Heart right ventricle (tissue), 16 donors: ENCODE measurements at regions not wholly inside any gene's neighbourhood (a gene's known extent, or its start where the extent isn't known, plus 50 kb on each side); places are given as distances from the start of the nearest gene placed in this dataset.

ENCODE experiments used
- ATAC-seq, 8 donors: fragments of 200-7000 bp; cut with Tn5 transposase; one replicate each; pipeline ENCODE4 v1.9.1; 2020; ENCODE audit warnings: mild to moderate bottlenecking in 8 of 8, moderate library complexity in 8 of 8, moderate number of reproducible peaks in 1 of 8
- DNase-seq, 2 donors: peaks; one replicate each; pipeline ENCODE4 v3.0.0-alpha.2; 2020
- H3K27ac ChIP-seq, 10 donors: fragments of 200-600 bp; sonication (generic) in 2 of 10; one replicate each; pipeline versions ENCODE4 v1.5.0 to v1.8.0; 2020 to 2022; ENCODE audit warnings: mild to moderate bottlenecking in 3 of 10
- H3K27me3 ChIP-seq, 7 donors: fragments of 200-600 bp; one replicate each; pipeline ENCODE4 v1.8.0; 2021 to 2022; ENCODE audit warnings: mild to moderate bottlenecking in 2 of 7
- H3K36me3 ChIP-seq, 9 donors: fragments of 200-600 bp; sonication (generic) in 1 of 9; one replicate each; pipeline versions ENCODE4 v1.5.0 to v1.8.0; 2020 to 2022; ENCODE audit warnings: mild to moderate bottlenecking in 2 of 9
- H3K4me1 ChIP-seq, 9 donors: fragments of 200-600 bp; sonication (generic) in 1 of 9; one replicate each; pipeline versions ENCODE4 v1.5.0 to v1.8.0; 2020 to 2022; ENCODE audit warnings: mild to moderate bottlenecking in 4 of 9
- H3K4me3 ChIP-seq, 10 donors: fragments of 200-600 bp; sonication (generic) in 2 of 10; one replicate each; pipeline versions ENCODE4 v1.5.0 to v1.8.0; 2020 to 2022; ENCODE audit warnings: mild to moderate bottlenecking in 7 of 10, moderate library complexity in 2 of 10
- H3K9me3 ChIP-seq, 11 donors: fragments of 200-600 bp in 10 of 11; sonication (generic) in 2 of 11; one replicate each; pipeline versions ENCODE4 v1.5.0 to v1.8.0; 2013 to 2022; ENCODE audit warnings: mild to moderate bottlenecking in 2 of 11, control low read depth in 1 of 11, moderate library complexity in 1 of 11
- WGBS, 2 donors: extraction: QIAGEN DNeasy Blood & Tissue Kit; methylation state at CpG; one replicate each; pipeline ENCODE4 v1.1.7; 2013; ENCODE audit warnings: inconsistent platforms in 1 of 2; 5-methylcytosine and 5-hydroxymethylcytosine counted together
- intact Hi-C, 10 donors: fragments of 100-400 bp; cut with DNase I; formaldehyde crosslinking; loops; one replicate each; pipeline versions ENCODE4 v1.11.1 to v1.14.2; 2022
- TF ChIP-seq, protein P1 (sequence below), 9 donors: fragments of 200-600 bp; sonication (generic) in 2 of 9; IDR thresholded peaks; one replicate each; pipeline versions ENCODE4 v1.5.0 to v1.8.0; 2021 to 2022; ENCODE audit warnings: antibody characterized with exemption in 9 of 9, mild to moderate bottlenecking in 5 of 9, moderate library complexity in 1 of 9
- donor health status: Arrhythmogenic right ventricular cardiomyopathy.
- donor health status: ischemic (EF 13 %, LVEDD 7.1; RV severe dilation, severe dysfunction).
- donor health status: healthy with polysubstance abuse.
- donor health status: DM: no; HTN: yes; CAD: no.
- donor health status: DM: no; HTN: no; CAD: no.
- donor health status: ischemic (EF 25% LVEDD 6.9; RV normal size, moderate dysfunction).
- donor health status: ischemic (EF 25% LVEDD 5.7; RV mildly dilated, moderate dysfunction).
- donor health status: healthy.
- donor health status: DM: yes; HTN: yes; CAD: no.
- donor health status: Ischemic cardiomyopathy.
- donor health status: ischemic (EF 35%, LVEDD 5.7; RV mildly dilated, moderate dysfunction).
- donor health status: nonischemic (EF 11% LVEDD 7.7; RV severe dilation, severe dysfunction).
- donor health status: DM: yes; HTN: yes; CAD: no.
- donor health status: PGD.
- donor health status: ischemic (EF 29% LVEDD 5.4; RV normal size, mild dysfunction).
- donor health status: nonischemic (EF 23%, LVEDD 6.1; RV moderate dilation, normal function).

DNA sequence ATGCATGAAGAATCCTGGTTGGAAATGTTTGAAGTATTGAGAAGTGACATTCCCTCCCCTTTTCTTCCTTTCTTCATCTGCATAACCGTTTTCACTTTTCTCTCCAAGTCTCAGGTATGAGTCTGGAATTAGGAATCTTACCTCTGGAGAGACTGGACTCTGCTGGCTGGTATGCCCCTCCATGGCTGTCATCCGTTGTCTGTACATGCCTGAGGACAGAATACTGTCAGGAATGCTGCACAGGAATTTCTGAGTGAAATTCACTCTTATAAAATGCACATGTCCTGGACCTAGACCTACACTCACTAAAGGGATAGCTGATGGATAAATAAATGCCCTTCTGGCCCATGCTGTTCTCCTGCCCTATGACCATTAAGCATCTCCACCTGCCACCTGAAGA is 179.5 kb downstream of the MSN start:
- peaks cover 0 to 41% (median 0%) of the 10 kb centered on the region in 7 donors for H3K27me3 ChIP-seq
- DNase-seq (no peak), ATAC-seq (no peak)
- H3K9me3 ChIP-seq = peaks cover 0 to 1% (median 0%) of the 10 kb centered on the region in 11 donors
- no peaks in the 10 kb centered on the region for H3K4me1 ChIP-seq
- no peaks in the 10 kb centered on the region for H3K36me3 ChIP-seq
- TF ChIP-seq, protein P1, sequence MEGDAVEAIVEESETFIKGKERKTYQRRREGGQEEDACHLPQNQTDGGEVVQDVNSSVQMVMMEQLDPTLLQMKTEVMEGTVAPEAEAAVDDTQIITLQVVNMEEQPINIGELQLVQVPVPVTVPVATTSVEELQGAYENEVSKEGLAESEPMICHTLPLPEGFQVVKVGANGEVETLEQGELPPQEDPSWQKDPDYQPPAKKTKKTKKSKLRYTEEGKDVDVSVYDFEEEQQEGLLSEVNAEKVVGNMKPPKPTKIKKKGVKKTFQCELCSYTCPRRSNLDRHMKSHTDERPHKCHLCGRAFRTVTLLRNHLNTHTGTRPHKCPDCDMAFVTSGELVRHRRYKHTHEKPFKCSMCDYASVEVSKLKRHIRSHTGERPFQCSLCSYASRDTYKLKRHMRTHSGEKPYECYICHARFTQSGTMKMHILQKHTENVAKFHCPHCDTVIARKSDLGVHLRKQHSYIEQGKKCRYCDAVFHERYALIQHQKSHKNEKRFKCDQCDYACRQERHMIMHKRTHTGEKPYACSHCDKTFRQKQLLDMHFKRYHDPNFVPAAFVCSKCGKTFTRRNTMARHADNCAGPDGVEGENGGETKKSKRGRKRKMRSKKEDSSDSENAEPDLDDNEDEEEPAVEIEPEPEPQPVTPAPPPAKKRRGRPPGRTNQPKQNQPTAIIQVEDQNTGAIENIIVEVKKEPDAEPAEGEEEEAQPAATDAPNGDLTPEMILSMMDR (IDR thresholded peaks at IDR 0.05) = no peak
- intact Hi-C loops = no loop called here
- no peak overlapping the region for H3K27ac ChIP-seq
- WGBS, 2 donors = 41 to 42% methylated on average over 2 of the region's 2 CpGs
- H3K4me3 ChIP-seq = no peak overlapping the region

DNA sequence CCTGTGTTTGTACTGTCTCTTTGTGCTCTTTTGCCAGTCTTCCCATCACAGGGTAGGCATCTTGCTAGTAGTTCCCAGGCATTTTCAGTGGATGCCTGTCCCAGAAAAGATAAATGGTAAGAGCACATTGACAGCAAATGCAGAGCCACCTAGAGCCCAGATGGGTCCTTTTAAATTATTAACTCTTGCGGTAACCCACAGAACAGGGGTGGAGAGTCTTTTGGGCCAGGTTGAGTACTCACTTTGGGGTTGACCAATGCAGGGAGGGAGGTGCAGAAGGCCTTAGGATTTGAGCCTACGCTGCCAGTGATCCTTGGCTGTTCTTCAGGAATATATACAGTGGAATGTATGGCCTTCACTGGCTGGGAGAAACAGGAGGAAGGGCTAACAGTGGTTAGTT is 173.8 kb downstream of the MSN start:
- TF ChIP-seq, protein P1 (IDR thresholded peaks at IDR 0.05) = no peak
- ATAC-seq (no peak), DNase-seq (no peak)
- H3K27me3 ChIP-seq = peaks cover 0 to 36% (median 0%) of the 10 kb centered on the region in 7 donors
- intact Hi-C loops = no loop called here
- 85 to 88% methylated on average over 2 of the region's 2 CpGs for WGBS, 2 donors
- no peaks in the 10 kb centered on the region for H3K9me3 ChIP-seq
- H3K27ac ChIP-seq = no peak overlapping the region
- H3K36me3 ChIP-seq = no peaks in the 10 kb centered on the region
- H3K4me1 ChIP-seq = no peaks in the 10 kb centered on the region
- H3K4me3 ChIP-seq = no peak overlapping the region

DNA sequence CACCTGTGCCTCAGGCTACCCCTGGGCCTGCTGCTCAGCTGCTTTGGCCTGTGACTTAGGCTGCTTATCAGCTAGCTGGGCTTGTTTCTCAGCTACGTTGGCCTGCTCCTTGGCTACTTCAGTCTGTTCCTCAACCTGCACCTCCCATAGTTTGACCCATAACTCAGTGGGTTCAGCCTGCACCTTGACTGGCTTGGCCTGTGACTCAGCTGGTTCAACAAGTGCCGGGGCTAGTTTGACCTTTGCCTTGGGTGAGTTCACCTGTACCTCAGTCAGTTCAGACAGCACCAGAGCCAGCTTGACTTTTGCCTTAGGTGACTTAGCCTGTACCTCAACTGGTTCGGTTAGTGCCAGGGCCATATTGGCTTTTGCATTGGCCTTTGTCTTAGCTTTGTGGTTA is 171.2 kb downstream of the MSN start:
- intact Hi-C loops = no loop called here
- Histone ChIP-seq H3K4me1 (no peaks in the 10 kb centered on the region), H3K36me3 (no peaks in the 10 kb centered on the region), H3K27ac (no peak overlapping the region), H3K4me3 (no peak overlapping the region), H3K9me3 (no peaks in the 10 kb centered on the region), H3K27me3 (peaks cover 0 to 17% (median 0%) of the 10 kb centered on the region in 7 donors)
- DNase-seq (no peak), ATAC-seq (no peak)
- TF ChIP-seq, protein P1 (IDR thresholded peaks at IDR 0.05) = no peak
- whole genome bisulfite sequencing, 2 donors = 81 to 96% methylated on average over 3 of the region's 3 CpGs

DNA sequence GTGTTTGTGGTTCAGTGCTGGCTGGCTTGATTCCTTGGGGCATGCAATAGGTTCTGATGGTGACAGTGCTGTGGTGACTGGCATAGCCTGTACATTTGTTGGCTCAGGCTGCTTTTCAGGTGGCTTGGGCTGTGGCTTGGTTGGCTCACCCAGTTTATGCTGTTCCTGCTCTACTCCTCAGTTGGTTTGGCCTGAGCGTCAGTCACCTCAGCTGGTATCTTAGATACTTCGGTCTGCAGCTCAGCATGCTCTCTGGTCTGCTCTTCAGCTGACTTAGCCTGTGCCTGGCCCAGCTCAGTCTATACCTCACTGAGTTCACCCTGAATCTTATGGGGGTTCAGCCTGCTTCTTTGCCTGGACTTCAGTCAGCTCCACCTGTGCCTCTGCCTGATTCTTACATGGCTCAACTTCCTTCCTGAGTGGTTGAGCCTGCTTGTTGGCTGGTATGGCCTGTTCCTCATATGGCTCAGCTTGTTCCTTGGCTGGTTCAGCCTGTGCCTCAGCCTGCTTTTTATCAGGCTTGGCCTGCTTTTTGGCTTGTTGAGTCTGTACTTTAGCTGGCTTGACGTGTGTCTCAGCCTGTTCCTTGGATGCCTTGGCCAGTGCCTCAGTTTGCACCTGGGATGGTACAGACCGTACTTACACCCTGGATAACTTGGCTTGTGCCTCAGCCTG is 170.6 kb downstream of the MSN start:
- intact Hi-C loops = no loop called here
- Histone ChIP-seq H3K9me3 (no peaks in the 10 kb centered on the region), H3K27ac (no peak overlapping the region), H3K27me3 (peaks cover 0 to 16% (median 0%) of the 10 kb centered on the region in 7 donors), H3K4me3 (no peak overlapping the region), H3K36me3 (no peaks in the 10 kb centered on the region), H3K4me1 (no peaks in the 10 kb centered on the region)
- no peak for ATAC-seq
- 89 to 100% methylated on average over 4 of the region's 4 CpGs for WGBS, 2 donors
- TF ChIP-seq, protein P1 (IDR thresholded peaks at IDR 0.05) = no peak
- DNase-seq = no peak
